ENCODE measurements at regions not wholly inside any gene's neighbourhood (a gene's known extent, or its start where the extent isn't known, plus 50 kb on each side); places are given as distances from the start of the nearest gene placed in this dataset.
"Not testable (repeated sequence)": the region's sequence is repeated elsewhere in the genome, so short reads cannot be mapped to it uniquely, and the experiment has no call there.

DNA sequence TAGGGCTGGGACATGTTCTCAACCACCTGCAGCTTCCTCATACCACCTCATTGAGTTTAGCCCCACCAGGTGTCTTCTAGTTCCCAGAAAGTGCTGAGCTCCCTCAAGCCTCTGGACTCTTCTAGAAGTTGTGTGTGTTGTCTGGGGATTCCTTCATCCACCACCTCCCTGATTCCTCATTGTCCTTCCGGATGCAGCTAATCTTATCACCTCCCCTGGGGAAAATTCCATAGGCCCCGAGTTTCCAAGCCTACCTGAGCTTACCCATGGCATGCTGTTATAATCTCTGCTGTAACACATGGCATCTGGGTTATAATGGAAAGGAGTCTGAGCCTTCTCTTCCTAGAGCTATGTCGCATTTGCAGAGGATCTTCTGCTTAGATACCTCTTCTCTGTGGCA lies 243.5 kb upstream of the SDK2 start:
- DNase-seq (ENCODE audit: low read depth in 2 of 2), result no peak

GRCh38 chr17:73888862-73889261 lies 244.6 kb upstream of the SDK2 start:
- DNase-seq (ENCODE audit: low read depth in 2 of 2), result no peak

DNA sequence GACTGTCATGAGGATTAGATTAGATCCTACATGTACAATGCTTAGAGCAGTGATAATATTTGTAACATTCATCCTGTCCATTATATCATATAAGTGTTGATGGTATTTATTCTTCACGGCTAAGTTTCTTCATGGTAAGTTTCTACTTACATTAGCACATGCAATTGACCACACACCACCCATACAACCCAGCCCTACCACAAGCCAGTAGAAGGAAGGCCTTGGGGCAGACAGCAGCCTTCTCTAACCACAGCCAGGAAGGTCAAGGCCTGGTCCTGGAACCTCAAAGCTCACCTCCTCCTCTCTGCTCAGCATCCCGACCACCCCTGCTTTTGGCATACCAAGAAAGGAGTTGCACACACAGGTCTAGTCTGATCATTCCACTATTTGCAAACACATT lies 245.2 kb upstream of the SDK2 start:
- DNase-seq (ENCODE audit: low read depth in 2 of 2), result no peak

GRCh38 chr17:73890831-73891405 lies 246.7 kb upstream of the SDK2 start:
- no peak for DNase-seq (ENCODE audit: low read depth in 2 of 2)

- no peak for DNase-seq (ENCODE audit: low read depth in 2 of 2)
Observed at GRCh38 chr17:73895157-73895556, 250.9 kb upstream of the SDK2 start.

GRCh38 chr17:73896966-73897365 lies 252.7 kb upstream of the SDK2 start:
- no peak for DNase-seq (ENCODE audit: low read depth in 2 of 2)

DNA sequence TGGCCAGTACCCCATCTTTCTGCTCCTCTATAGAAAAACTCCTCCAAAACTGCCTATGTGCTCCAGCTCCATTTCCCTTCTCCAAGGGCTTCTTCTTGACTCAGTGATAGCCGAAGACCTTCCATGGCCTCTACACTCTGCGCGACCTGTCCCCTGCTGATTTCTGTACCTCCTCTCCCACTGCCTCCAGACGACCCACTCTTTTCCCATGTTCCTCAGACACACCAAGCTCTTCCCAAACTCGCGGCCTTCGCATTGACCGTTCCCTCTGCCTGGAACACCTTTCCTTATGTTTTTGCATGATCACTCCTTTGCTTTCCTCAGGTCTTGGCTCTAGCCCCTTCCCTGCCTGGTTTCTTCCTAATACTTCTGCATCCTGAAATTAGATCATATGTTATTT lies 255.6 kb upstream of the SDK2 start:
- DNase-seq (ENCODE audit: low read depth in 2 of 2), result no peak

GRCh38 chr17:73900516-73900915 lies 256.3 kb upstream of the SDK2 start:
- no peak for DNase-seq (ENCODE audit: low read depth in 2 of 2)

GRCh38 chr17:73901249-73901648 lies 257.0 kb upstream of the SDK2 start:
- no peak for DNase-seq (ENCODE audit: low read depth in 2 of 2)

DNA sequence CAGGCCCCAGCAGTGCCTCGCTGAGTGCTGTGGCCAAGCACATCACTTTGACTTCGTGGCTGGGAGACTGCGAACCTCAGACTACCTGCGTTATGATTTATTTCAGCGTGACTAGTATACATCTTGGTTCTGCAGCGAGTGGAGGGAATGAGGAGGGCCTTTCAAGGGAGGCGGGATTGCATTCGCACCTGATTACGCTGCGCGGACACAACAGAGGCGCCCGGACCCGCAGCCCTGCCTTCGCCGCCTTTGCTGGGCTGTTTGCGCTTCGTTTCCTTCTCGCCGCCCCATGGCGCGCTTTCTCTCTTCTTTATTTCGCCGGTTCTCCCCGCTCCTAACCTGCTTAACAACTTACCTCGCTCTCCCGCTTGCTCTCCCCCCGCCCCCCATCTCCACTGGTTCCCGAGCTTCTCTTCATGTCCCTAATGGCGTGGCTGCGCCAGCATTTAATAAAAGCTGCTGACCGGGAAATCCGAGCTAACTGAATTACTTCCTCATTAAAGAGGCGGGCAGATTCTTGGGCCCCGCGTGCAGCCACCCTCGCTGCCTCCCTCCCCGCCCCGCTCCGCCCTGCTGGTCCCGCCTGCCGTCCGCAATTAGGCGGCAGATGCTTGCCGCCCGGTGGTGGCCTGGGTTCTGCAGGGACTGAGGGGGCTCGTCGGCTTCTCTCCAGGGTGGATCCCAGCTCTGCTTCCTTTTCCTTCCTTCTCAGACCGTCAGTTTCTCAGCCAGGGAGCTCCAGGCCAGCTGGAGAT lies 257.6 kb upstream of the SDK2 start:
- DNase-seq (ENCODE audit: low read depth in 2 of 2), result no peak

DNA sequence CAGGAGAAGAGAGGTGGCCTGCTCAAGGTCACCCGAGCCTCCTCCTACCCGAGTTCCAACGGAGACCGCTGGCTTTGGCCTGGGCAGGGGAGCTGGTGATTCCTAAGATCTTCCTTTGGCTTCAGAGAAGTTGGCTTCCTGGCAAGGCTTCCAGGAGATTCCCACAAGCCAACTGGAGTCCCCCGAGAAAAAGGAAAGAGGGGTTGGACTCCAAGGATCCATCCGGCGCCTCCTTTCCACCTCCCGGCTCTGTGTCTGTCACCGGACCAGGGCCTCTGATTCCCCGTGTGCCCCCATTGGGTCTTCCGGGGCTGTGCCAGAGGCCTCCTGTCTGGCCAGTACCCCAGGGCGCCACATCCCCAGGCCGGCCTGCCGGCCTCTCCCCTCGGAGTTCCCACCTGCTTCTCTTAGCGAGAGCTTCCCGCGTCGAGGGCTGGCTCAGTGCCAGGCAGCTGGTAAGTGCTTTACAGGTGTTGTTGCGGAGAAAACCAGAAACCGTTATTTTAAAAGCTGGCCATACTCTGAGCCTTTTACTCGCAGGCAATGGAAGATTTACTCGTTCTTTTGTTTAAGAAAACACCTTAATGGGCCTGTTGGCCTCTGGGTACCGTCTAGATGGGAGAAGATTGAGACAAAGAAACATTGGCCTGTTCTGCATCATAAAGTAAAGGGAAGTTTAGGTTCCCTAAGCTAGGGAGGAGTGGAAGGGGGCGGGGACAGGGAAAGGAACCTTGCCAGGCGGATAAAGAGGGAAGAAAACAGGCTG lies 258.4 kb upstream of the SDK2 start:
- no peak for DNase-seq (ENCODE audit: low read depth in 2 of 2)

GRCh38 chr17:73906896-73907870 lies 262.9 kb upstream of the SDK2 start:
- no peak for DNase-seq (ENCODE audit: low read depth in 2 of 2)

DNA sequence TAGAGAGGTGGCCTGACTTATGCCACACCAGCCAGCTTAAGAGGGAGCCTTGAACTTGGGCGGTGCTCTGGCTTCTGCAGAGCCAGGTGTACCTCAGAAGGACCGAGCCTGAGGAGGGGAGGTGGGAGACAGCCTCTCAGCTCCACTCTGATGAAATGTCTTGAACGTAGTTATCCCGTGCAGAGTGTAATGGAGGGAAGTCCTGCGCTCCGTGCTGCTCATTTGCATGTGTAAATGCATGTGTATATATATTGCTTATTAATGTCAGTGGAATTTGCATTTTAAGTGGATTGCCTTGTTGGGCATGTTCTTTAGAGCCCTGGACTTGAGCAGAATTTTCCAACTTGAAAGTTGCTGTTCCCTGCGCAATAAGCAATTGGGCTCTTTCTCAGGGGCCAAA lies 264.9 kb upstream of the SDK2 start:
- DNase-seq (ENCODE audit: low read depth in 2 of 2), result no peak

DNA sequence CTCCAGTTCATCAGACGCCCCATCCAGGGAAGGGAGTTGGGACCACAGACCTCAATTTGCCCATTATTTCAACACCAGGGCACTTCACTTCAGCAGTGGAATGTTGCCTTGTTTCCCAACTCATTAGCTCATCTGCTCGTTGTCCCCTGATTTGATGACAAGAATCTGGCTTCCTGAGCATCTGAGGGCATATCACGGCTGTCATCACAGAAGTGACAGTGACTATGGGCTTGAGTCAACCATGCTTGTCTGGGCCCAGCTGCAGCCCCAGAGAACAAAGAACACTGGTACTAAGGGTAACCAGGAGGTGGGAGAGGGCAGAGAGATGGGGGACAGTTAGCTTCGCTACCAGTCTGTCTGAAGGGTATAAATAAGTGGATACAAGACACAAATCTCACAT lies 266.0 kb upstream of the SDK2 start:
- DNase-seq (ENCODE audit: low read depth in 2 of 2), result no peak

DNA sequence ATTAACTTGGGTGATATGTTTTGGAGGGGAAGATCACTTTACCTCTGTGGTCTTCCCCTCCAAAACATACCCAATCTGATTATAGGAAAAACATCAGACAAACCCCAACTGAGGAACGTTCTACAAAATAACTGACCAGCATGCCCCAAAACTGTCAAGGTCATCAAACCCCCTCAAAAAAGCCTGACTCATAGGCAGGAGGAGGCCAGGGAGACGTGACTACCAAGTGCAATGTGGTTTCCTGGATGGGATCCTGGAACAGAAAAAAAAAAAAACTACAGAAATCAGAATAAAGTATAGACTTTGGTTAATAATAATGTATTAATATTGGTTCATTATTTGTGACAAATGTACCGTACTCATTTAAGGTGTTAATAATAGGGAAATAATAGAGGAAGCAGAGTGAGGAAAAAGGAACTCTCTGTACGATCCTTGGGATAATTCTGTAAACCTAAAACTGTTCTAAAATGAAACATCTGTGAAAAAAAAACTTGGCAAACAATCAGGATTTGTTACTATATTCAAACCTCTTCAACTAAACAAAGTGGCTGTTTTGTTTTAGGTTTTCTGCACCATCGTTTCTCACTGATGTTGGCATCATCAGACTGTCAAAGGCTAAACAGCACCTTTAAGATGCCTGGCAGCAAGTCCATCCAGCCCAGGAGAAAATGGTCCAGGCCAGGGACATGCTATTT lies 266.7 kb upstream of the SDK2 start:
- no peak for DNase-seq (ENCODE audit: low read depth in 2 of 2)

GRCh38 chr17:73911726-73912372 lies 267.6 kb upstream of the SDK2 start:
- DNase-seq (ENCODE audit: low read depth in 2 of 2), result no peak

DNA sequence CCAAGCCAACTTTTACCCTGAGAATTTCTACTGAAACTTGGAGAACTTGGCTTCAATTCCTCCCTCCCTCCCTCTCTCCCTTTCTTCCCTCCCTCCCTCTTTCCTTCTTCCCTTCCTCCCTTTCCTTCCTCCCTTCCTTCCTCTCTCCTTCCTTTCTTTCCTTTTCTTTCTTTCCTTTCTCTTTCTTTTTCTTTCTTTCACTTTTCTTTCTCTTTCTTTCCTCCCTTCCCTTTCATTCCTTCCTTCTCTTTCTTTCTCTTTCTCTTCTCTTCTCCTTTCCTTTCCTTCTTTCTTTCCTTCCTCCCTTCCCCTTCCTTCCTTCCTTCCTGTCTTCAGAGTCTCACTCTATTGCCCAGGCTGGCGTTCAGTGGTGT lies 268.1 kb upstream of the SDK2 start:
- DNase-seq (ENCODE audit: low read depth in 2 of 2), result no peak

DNA sequence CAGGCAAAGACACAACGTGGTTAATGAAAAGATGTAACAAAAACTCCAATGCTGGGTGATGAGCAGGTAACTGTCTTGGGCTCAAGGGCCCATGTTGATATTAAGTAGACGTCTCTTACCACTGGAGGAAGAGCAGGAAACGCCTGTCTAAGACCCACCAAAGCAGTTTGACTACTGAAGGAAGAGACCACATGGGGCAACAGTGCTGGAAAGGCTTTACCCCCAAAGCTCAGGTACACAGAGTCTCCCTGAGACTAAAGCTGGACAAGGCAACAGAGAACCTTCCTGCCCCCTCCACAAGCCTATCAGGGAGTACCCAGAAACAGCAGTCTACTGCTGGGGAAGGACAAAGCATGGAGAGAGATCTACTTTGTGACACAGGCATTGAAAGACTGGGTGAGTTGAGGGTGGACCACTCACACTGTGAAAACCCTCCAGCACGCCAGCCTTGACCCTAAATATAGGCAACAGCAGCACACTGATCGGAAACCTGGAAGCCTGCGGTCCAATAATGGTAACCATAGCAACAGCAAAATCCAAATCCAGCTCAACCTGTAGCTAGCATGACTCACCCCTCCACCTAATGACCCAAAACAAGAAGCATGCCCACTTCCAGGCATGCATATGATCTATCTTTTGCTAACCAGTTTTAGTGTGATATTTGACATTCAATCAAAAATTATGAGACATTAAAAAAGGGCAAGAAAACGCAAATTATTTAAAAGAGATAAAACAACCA lies 270.5 kb upstream of the SDK2 start:
- DNase-seq (ENCODE audit: low read depth in 2 of 2), result no peak

DNA sequence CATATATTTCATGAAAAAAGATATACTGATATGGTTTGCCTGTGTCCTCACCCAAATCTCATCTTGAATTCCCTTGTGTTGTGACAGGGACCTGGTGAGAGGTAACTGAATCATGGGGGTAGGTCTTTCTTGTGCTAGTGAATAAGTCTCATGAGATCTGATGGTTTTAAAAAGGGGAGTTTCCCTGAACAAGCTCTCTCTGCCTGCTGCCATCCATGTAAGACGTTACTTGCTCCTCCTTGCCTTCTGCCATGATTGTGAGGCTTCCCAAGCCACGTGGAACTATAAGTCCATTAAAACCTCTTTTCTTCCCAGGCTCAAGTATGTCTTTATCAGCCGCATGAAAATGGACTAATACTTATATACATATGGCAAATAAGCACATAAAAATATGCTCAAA lies 274.8 kb upstream of the SDK2 start:
- DNase-seq (ENCODE audit: low read depth in 2 of 2), result not testable (repeated sequence)

GRCh38 chr17:73921306-73921705 lies 277.1 kb upstream of the SDK2 start:
- no peak for DNase-seq (ENCODE audit: low read depth in 2 of 2)
